ENCODE measurements at regions not wholly inside any gene's neighbourhood (a gene's known extent, or its start where the extent isn't known, plus 50 kb on each side); places are given as distances from the start of the nearest gene placed in this dataset.

- TF ChIP-seq CTCF (IDR thresholded peaks at IDR 0.05) (no peak), POLR2A (IDR thresholded peaks at IDR 0.05) (no peak)
Observed at GRCh38 chr20:53814060-53814459, 220.4 kb upstream of the ZNF217 start.

All from body of pancreas (tissue), 4 donors.